ENCODE measurements at regions not wholly inside any gene's neighbourhood (a gene's known extent, or its start where the extent isn't known, plus 50 kb on each side); places are given as distances from the start of the nearest gene placed in this dataset.

DNA sequence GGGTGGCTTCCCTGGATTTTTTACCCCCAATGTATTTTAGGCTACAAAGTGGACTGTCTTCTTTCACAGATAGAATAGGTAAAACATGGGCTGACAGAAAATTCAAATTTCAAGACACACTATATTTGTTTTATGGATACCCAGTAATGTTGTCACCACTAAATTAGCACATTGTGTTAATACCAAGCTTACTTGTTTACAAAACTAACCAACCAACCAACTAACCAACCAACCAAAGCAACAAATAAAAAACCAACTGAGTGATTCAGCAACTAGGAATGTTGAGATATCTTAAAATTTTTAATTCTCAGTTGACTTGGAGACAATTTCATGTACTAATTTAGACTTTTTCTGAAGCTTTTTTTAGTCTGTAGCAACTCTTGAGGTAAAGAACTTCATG, 69.3 kb upstream of the CTSC start:
- Mint-ChIP-seq H3K27ac (no peak overlapping the region), H3K27me3 (ENCODE audit: insufficient read depth) (peaks cover 2% of the 10 kb centered on the region), H3K9me3 (no peaks in the 10 kb centered on the region), H3K36me3 (ENCODE audit: low read depth) (peaks cover 5% of the 10 kb centered on the region; the same call in 1 of the 2 replicates), H3K4me1 (ENCODE audit: low read depth) (peaks cover 59% of the 10 kb centered on the region), H3K4me3 (no peak overlapping the region)
- DNase-seq = no peak
- no peak for TF ChIP-seq CTCF (IDR thresholded peaks at IDR 0.05)

GRCh38 chr11:88405853-88406252, 68.3 kb upstream of the CTSC start:
- H3K27ac Mint-ChIP-seq = no peak overlapping the region
- H3K36me3 Mint-ChIP-seq (ENCODE audit: low read depth) = peaks cover 5% of the 10 kb centered on the region; the same call in 1 of the 2 replicates
- H3K4me1 Mint-ChIP-seq (ENCODE audit: low read depth) = peaks cover 61% of the 10 kb centered on the region
- TF ChIP-seq CTCF (IDR thresholded peaks at IDR 0.05) = no peak
- no peak for DNase-seq
- peaks cover 2% of the 10 kb centered on the region for H3K27me3 Mint-ChIP-seq (ENCODE audit: insufficient read depth)
- no peaks in the 10 kb centered on the region for H3K9me3 Mint-ChIP-seq
- no peak overlapping the region for H3K4me3 Mint-ChIP-seq

- no peaks in the 10 kb centered on the region for H3K9me3 Mint-ChIP-seq
- H3K36me3 Mint-ChIP-seq (ENCODE audit: low read depth) = peaks cover 5% of the 10 kb centered on the region; the same call in 1 of the 2 replicates
- no peak overlapping the region for H3K4me3 Mint-ChIP-seq
- no peak overlapping the region for H3K27ac Mint-ChIP-seq
- H3K4me1 Mint-ChIP-seq (ENCODE audit: low read depth) = peaks cover 58% of the 10 kb centered on the region
- TF ChIP-seq CTCF (IDR thresholded peaks at IDR 0.05) = no peak
- DNase-seq = no peak
- peaks cover 2% of the 10 kb centered on the region for H3K27me3 Mint-ChIP-seq (ENCODE audit: insufficient read depth)
Observed at GRCh38 chr11:88404932-88405710, 67.6 kb upstream of the CTSC start.

DNA sequence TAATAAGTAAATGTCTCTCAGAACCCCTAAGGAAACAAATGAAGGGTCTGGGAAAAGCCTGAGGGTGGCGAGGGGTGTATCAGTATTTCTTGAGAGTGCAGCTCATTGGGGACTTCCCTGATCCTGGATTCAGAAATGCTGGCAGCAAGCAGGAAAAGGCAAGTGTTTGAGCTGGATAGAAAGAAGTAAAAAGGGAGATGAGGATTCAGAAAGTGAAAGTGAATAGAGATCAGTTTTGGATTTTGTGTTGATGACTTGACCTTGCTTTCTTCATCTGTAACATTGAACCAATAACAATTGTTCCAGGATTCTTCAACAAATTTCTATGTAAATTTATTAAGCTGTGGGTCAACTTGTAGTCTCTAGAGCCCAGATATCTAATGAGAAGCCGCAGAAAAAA, 66.9 kb upstream of the CTSC start:
- H3K9me3 Mint-ChIP-seq = no peaks in the 10 kb centered on the region
- peaks cover 2% of the 10 kb centered on the region for H3K27me3 Mint-ChIP-seq (ENCODE audit: insufficient read depth)
- no peak for DNase-seq
- H3K4me1 Mint-ChIP-seq (ENCODE audit: low read depth) = peaks cover 64% of the 10 kb centered on the region
- peaks cover 5% of the 10 kb centered on the region; the same call in 1 of the 2 replicates for H3K36me3 Mint-ChIP-seq (ENCODE audit: low read depth)
- no peak for TF ChIP-seq CTCF (IDR thresholded peaks at IDR 0.05)
- no peak overlapping the region for H3K4me3 Mint-ChIP-seq
- no peak overlapping the region for H3K27ac Mint-ChIP-seq

DNA sequence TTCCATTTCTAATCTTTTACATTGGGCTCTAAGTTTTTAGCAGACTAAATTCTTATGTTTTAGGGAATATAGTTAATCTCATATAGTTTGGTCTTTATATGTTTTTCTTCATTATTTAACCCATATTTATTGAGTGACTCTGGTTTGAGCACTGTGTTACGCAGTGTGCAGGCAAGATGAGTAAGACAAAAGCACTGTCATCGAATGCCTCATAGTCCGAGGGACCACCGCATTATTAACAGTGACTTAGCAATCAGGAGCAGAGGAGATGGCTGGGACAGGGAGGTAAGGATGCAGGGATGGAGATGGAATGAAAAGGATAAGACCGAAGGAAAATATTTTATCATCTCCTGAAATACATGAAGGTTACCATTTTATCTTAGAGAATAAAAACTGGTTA, 65.2 kb upstream of the CTSC start:
- no peak for TF ChIP-seq CTCF (IDR thresholded peaks at IDR 0.05)
- H3K4me3 Mint-ChIP-seq = peak overlapping the region; percentile 80
- H3K36me3 Mint-ChIP-seq (ENCODE audit: low read depth) = peaks cover 5% of the 10 kb centered on the region; the same call in 1 of the 2 replicates
- DNase-seq = peak; percentile 29
- peaks cover 2% of the 10 kb centered on the region for H3K27me3 Mint-ChIP-seq (ENCODE audit: insufficient read depth)
- H3K27ac Mint-ChIP-seq = peak overlapping the region; percentile 89
- H3K4me1 Mint-ChIP-seq (ENCODE audit: low read depth) = peaks cover 80% of the 10 kb centered on the region
- no peaks in the 10 kb centered on the region for H3K9me3 Mint-ChIP-seq

Data from HFFc6 (cell line).